ENCODE measurements at regions not wholly inside any gene's neighbourhood (a gene's known extent, or its start where the extent isn't known, plus 50 kb on each side); places are given as distances from the start of the nearest gene placed in this dataset.

DNA sequence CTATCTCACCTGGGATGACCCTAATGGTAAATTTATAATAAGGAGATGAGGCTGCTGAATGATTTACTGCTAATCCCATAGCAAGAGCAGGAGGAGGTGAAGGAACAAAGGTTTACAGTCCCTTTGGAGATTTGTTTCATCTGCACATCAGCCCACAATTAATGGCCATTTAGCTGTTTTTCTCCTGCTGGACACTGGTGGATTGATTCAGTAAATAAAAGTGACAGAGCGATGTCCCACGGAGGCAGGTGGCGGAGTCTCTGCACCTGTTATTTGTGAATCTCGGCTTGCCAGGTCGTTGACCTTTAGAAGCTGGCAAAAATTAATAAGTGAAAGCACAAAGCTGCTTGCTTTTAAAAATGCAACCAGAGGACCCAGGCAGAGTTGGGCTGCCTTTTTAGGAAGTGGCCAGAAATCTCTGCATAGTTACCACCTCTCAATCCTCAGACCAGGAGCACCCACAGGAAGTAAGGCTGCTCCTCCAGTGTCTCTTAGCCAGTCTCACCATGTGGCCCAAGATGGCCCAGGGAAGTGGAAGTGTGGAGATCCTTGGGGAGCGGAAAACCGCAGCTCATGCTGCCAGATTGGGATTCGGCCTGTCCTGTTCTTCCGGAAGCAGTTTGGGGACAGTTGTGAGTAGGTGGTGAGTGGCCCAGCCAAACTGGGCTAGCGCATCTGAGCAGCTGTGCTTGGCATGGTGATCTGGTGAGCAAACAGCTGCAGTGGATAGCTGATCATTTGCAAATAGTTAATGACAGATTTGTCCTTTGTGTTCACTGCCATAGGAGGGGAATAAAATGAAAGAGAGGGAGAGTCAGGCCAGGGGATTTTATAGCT, 1005.7 kb upstream of the PIK3C3 start:
- no peak for DNase-seq (ENCODE audit: low read depth)

GRCh38 chr18:40944576-40944975, 1010.5 kb upstream of the PIK3C3 start:
- no peak for DNase-seq (ENCODE audit: low read depth)

DNA sequence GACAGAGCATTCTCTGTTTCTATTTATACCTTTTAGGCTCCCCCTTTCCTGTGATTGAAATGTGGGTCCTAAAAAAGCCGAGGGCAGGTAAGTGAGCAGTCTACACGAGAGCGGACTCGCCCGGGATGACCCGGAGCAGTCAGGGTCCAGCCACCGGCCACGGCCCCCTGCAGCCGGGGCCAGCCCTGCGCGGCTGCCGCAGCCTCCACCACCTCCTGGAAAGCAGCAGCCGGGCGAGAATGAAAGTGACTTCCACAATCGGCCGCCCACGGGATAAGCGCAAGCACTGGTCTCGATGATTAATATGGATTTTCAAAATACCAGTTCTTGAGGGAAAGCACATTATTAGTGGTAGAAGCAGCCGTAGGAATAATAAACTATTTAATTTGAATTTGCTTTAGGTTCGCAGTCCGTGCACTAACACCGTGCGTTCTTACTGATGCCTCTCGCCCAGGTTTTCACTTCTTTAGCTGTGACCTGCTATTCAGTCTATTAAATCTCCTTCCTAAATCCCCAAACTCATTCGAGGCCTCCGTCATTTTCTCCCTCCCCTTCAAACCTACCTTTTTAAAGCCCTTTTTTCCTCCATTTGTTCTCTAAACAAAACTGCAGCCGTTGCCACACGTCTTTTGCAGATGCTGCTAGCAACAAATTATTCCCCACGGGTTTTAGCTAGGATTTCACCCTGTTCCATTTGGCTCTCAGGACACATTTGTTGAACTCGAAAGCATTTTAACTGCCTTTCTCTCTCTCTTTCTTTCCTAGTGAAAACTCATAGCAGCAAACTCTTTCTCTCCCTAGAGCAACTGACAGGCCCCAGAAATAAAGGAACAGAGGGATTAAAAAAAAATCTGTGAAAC, 1015.1 kb upstream of the PIK3C3 start:
- DNase-seq (ENCODE audit: low read depth), result no peak

- no peak for DNase-seq (ENCODE audit: low read depth)
Observed at GRCh38 chr18:40938615-40939014, 1016.4 kb upstream of the PIK3C3 start.

- DNase-seq (ENCODE audit: low read depth), result no peak
Observed at GRCh38 chr18:40937386-40937785, 1017.6 kb upstream of the PIK3C3 start.

- DNase-seq (ENCODE audit: low read depth), result no peak
Observed at GRCh38 chr18:40935423-40935822, 1019.6 kb upstream of the PIK3C3 start.

DNA sequence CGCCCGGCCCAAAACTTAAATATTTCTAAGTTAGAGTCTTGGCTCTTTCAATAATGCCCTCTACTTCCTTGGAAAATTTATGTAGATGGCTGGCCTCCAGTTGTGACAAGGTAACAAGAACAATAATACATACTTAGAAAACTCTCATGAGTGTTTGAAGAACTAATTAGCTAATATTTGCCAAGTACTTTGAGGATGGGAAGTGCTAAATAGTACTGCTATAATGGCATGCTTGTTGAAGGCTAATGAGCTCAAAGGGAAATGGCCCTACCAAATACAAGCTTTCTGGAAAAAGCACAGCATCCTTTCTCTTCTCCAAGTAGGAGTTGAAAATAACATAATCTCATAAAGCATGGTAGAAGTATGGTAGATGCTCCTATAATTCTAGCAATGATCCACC, 1022.2 kb upstream of the PIK3C3 start:
- no peak for DNase-seq (ENCODE audit: low read depth)

- no peak for DNase-seq (ENCODE audit: low read depth)
Observed at GRCh38 chr18:40930211-40930882, 1024.7 kb upstream of the PIK3C3 start.

DNA sequence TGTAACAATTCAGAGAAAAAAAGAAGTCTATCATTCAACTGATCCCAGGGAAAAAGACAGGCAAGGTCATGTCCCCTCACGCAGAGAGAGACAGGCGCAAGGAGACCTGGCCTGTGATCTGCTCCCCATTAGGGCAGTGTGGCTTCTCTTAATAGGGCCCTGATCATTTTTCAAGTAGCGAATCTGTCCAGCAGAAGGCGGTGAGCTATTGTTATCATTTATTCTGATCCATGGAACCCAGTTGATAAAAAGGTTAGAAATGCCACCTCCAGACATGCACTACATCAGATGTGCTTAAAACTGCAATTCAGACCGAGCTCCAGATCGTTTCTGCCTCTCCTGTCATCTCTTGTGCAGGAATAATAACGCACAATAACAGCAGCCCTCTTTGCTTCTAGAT, 1025.6 kb upstream of the PIK3C3 start:
- DNase-seq (ENCODE audit: low read depth), result no peak

DNA sequence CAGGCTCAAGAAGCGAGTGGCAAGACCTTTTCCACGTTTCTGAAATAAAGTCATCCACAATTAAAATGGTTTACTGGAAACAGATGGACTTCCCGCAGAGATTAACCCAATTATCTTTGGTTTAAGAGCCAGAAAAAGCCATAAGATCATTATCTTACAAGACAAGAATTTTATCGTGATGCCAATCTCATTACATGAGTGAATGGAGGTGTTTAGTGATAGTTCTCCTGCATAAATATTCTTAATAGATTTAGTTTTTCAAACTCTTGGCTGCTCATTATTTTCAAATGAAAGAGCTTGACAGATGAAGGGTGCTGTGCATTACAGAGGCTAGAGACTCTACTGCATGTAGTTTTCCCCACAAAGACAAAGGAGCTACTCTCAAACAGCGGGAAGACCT, 1028.4 kb upstream of the PIK3C3 start:
- DNase-seq (ENCODE audit: low read depth), result no peak

DNA sequence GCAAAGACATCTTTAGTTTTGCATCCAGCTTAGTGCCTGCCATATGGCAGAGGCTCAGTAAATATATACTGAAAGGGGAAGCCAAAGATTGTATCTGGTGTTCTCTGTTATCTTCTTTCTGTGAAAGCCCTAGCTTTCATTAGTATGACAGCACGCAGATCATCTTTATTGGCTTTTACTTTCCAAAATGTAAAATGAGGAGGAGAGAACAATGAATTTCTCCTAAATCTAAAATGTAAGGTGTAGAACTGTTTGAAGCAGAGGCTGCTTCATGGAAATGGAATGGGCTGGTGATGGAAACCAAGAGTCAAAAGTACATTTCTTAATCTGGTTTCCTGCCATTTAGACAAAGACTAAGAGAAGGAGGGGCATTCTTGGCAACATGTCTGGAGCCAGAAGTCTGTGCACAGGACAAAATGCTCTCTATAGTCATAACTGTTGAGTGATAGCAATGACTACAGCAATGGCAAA, 1029.9 kb upstream of the PIK3C3 start:
- no peak for DNase-seq (ENCODE audit: low read depth)

GRCh38 chr18:40921845-40922629, 1033.0 kb upstream of the PIK3C3 start:
- DNase-seq (ENCODE audit: low read depth), result no peak

DNA sequence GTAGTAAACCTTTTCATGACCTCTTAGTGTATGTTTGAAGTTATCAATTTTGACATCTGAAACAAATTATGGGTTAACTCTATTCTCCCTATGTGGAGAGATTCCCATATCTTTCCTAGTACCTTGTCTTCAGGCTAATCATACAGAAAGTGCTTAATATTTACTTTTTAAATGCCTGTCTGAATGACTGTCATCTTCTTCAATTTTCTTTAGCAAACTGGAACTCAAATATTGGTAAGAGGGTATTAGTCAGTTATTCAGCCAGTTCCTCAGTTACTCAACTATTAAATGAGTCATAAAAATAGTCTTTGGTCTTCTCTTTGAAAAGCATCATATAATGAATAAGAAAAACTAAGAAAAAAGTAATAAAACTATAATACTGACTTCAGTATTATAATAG, 1038.0 kb upstream of the PIK3C3 start:
- no peak for DNase-seq (ENCODE audit: low read depth)

- DNase-seq (ENCODE audit: low read depth), result no peak
Observed at GRCh38 chr18:40915724-40916123, 1039.3 kb upstream of the PIK3C3 start.

DNA sequence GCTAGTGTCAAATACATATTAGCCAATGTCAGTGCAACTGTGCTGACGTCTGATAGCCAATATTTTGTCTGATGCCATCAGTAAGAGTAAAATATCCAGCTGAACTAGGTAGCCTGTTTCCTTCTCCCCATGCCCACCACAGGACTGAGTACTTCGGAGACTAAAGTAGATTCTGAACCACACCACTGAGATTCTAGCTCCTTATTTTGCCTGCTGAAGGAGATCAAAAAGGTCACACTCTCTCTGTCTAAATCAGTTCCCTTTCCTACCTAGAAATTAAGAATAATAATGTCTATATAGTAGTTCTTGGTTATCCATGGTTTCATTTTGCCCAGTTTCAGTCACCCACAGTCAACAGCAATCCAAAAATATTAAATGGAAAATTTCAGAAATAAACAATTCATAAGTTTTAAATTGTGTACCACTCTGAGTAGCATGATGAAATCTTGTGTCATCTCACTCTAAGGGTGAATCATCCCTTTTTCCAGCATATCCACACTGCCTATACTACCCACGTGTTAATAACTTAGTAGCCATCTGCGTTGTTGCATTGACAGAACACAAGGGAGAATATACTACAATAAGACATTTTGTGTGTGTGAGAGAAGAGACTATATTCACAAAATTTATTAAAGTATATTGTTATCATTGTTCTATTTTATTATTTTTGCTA, 1043.3 kb upstream of the PIK3C3 start:
- peak; percentile 2 for DNase-seq (ENCODE audit: low read depth)

GRCh38 chr18:40911041-40911440, 1044.0 kb upstream of the PIK3C3 start:
- no peak for DNase-seq (ENCODE audit: low read depth)

- no peak for DNase-seq (ENCODE audit: low read depth)
Observed at GRCh38 chr18:40907842-40908241, 1047.2 kb upstream of the PIK3C3 start.

GRCh38 chr18:40904295-40904694, 1050.7 kb upstream of the PIK3C3 start:
- no peak for DNase-seq (ENCODE audit: low read depth)

GRCh38 chr18:40902436-40902835, 1052.6 kb upstream of the PIK3C3 start:
- DNase-seq (ENCODE audit: low read depth), result no peak

- no peak for DNase-seq (ENCODE audit: low read depth)
Observed at GRCh38 chr18:40897884-40898283, 1057.2 kb upstream of the PIK3C3 start.

DNA sequence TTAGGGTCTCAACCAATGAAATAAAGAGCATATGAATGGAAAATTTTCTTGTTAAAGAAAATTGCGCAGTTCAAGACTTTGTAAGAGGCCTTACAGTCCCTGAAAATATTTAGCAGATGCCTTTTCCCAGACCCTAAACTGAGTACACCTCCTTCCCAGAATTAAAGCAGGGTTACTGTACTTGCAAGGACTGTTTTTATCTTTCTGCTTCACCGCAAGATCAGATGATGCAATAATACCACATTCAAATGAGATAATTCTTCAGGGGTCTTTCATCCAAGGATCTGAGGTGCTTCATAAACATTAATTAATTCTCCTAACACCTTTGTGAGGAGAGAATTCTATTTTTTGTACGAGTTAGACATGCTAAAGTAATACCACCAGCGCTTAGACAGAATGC, 1071.8 kb upstream of the PIK3C3 start:
- DNase-seq (ENCODE audit: low read depth), result no peak

Data from fibroblast of gingiva (primary cell).